ENCODE measurements at regions not wholly inside any gene's neighbourhood (a gene's known extent, or its start where the extent isn't known, plus 50 kb on each side); places are given as distances from the start of the nearest gene placed in this dataset.
"Not testable (repeated sequence)": the region's sequence is repeated elsewhere in the genome, so short reads cannot be mapped to it uniquely, and the experiment has no call there.

DNA sequence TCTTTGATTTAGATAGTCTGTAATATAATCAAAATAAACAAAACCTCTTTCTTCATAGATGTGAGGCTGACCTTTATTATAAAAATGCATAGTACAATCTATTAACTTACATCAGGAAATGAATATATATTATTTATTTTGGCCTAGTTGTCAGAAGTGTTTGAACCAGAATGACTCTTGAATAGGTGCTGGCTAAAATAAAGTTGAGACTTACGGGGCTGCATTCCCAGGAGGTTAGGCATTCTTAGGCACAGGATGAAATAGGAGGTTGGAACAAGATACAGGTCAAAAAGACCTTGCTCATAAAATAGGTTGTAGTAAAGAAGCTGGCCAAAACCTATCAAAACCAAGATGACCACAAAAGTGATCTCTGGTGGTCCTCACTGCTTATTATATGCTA lies 1193.3 kb upstream of the IGFBP7 start:
- DNase-seq (ENCODE audit: low read depth): no peak
- no peak overlapping the region for H3K4me3 ChIP-seq (ENCODE audit: low read depth, low read length)
- TF ChIP-seq, protein P1, sequence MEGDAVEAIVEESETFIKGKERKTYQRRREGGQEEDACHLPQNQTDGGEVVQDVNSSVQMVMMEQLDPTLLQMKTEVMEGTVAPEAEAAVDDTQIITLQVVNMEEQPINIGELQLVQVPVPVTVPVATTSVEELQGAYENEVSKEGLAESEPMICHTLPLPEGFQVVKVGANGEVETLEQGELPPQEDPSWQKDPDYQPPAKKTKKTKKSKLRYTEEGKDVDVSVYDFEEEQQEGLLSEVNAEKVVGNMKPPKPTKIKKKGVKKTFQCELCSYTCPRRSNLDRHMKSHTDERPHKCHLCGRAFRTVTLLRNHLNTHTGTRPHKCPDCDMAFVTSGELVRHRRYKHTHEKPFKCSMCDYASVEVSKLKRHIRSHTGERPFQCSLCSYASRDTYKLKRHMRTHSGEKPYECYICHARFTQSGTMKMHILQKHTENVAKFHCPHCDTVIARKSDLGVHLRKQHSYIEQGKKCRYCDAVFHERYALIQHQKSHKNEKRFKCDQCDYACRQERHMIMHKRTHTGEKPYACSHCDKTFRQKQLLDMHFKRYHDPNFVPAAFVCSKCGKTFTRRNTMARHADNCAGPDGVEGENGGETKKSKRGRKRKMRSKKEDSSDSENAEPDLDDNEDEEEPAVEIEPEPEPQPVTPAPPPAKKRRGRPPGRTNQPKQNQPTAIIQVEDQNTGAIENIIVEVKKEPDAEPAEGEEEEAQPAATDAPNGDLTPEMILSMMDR (conservative IDR thresholded peaks at IDR 0.05; ENCODE audit: low read depth, low read length): no peak

DNA sequence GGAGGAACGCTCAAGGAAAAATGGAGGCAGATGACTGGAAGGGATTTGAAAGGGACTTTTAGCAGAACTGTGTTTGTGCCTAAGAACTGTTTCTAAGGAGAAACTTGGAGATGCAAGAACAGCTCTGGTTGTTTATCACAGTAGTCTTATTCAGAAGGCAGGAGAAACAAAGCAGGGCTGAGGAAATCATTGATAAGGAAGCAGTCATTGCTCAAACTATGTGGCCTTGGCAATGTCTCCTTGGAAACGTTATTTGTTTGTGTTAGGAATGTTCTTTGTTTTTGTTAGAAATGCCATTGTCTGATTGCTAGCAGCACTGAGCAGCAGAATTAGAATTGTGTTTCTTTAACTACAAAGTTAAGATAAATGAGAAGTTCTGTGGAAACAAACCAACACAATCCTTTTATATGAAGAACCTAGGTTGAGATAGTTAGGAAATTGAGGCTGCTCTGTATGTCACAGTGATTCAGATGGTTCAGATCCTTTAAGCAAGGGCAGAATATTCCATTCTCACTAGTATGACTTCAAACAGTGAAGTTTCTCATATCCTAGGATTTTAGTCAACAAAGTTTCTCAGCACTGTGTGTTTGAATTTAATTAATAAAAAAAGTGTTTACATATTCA lies 1191.3 kb upstream of the IGFBP7 start:
- TF ChIP-seq, protein P1 (conservative IDR thresholded peaks at IDR 0.05; ENCODE audit: low read depth, low read length): no peak
- H3K4me3 ChIP-seq (ENCODE audit: low read depth, low read length): no peak overlapping the region
- peak; percentile 60 for DNase-seq (ENCODE audit: low read depth)

DNA sequence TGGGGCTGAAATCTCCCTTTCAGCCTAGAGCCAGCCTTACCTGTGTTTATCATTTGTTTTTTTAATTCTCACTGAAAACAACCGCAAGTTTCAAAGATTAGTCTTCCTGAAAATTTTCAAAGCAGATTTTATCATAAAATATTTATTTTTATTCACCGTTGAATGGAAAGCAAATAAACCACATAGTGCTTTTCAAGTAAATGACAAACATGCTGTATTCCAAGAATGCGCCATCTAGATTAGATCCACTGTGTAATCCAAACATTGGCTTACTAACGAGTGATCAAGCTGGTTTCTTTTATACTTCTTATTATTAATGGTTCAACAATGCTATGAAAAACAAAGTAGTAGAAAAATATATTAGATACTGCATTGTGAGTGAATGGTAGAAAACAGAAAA lies 1176.2 kb upstream of the IGFBP7 start:
- TF ChIP-seq, protein P1 (conservative IDR thresholded peaks at IDR 0.05; ENCODE audit: low read depth, low read length): no peak
- no peak for DNase-seq (ENCODE audit: low read depth)
- H3K4me3 ChIP-seq (ENCODE audit: low read depth, low read length): no peak overlapping the region

DNA sequence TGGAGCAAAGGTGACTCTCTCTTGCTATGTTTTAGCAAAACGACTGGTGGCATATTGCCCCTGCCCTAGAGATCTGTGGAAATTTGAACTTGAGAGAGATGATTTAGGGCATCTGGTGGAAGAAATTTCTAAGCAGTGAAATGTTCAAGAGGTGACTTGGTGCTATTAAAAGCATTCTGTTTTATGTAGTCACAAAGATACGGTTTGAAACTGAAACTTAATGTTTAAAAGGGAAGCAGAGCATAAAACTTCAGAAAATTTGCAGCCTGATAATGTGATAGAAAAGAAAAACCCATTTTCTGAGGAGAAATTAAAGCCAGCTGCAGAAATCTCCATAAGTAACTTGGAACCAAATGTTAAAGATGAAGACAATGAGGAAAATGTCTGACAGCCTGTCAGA lies 1170.7 kb upstream of the IGFBP7 start:
- not testable (repeated sequence) for H3K4me3 ChIP-seq (ENCODE audit: low read depth, low read length); DNase-seq (ENCODE audit: low read depth)

DNA sequence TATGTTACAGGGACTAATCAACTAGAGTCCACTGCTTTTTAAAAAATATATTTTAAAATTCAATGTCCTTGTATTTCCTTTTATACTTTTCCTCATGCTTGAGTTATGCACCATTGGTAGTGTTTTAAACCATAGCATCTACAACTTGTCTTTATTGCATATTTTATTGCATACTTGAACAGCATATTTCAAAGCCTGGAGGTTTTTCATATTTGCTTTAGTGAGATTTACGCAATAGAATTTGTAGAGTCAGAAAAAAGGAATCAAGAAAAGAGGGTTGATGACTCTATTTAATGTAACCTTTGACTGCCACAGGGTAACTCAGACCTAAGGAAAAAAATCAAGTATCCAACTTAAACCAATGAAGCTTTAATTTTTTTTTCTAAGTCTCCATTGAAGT lies 1165.7 kb upstream of the IGFBP7 start:
- DNase-seq (ENCODE audit: low read depth): no peak
- no peak overlapping the region for H3K4me3 ChIP-seq (ENCODE audit: low read depth, low read length)
- TF ChIP-seq, protein P1 (conservative IDR thresholded peaks at IDR 0.05; ENCODE audit: low read depth, low read length): no peak

DNA sequence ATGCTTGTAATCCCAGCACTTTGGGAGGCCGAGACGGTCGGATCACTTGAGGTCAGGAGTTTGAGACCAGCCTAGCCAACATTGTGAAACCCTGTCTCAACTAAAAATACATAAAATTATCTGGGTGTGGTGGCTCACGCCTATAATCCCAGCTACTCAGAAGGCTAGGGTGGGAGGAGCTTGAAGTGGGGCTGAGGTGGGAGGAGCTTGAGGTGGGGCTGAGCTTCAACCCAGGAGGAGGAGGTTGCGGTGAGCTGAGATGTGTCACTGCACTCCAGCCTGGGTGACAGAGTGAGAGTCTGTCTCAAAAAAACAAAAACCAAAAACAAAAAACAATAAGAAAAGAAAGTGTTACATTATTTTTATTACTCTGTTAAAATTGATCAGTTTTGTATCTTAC lies 1164.4 kb upstream of the IGFBP7 start:
- TF ChIP-seq, protein P1 (conservative IDR thresholded peaks at IDR 0.05; ENCODE audit: low read depth, low read length): no peak
- DNase-seq (ENCODE audit: low read depth): no peak
- no peak overlapping the region for H3K4me3 ChIP-seq (ENCODE audit: low read depth, low read length)

DNA sequence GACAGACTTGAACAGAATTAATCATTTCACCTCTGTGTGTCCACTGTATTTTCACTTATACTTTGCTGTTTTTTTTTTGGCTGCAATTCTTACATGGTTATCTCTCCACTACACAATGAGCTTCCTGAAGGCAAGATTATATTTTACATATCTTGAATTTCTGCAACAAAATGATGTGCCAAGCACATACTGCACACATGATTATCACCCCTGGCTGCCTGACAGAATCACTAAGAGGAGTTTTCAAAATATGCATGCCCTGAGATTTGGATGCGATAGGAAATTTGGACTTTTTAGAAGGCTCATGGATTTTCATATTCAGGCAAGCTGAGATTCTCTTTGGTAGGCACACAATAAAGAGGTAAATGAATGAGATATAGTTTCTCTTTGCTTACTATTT lies 1162.1 kb upstream of the IGFBP7 start:
- TF ChIP-seq, protein P1 (conservative IDR thresholded peaks at IDR 0.05; ENCODE audit: low read depth, low read length): no peak
- no peak for DNase-seq (ENCODE audit: low read depth)
- no peak overlapping the region for H3K4me3 ChIP-seq (ENCODE audit: low read depth, low read length)
